A549 (cell line): ENCODE measurements at regions not wholly inside any gene's neighbourhood (a gene's known extent, or its start where the extent isn't known, plus 50 kb on each side); places are given as distances from the start of the nearest gene placed in this dataset.
"Not testable (repeated sequence)": the region's sequence is repeated elsewhere in the genome, so short reads cannot be mapped to it uniquely, and the experiment has no call there.

Experiments used
- ATAC-seq, 2 experiments: fragments of 200-7000 bp in 1 of 2; fragments of >200 bp in 1 of 2; cut with Nextera tagmentation in 1 of 2; cut with Tn5 transposase in 1 of 2; 3 replicates each; pipeline versions ENCODE4 v1.8.0 to v1.9.1; 2018 to 2020; ENCODE audit warnings: mild to moderate bottlenecking in 1 of 2, moderate library complexity in 1 of 2
- CTCF ChIA-PET: fragments of 300-600 bp; sonication (Branson Sonifier 250); formaldehyde crosslinking; extraction: SDS; loops from one replicate; lab custom pipeline; 2021; ENCODE audit warnings: antibody characterized with exemption, inconsistent platforms; lab: Yijun Ruan, JAX
- POLR2A ChIA-PET: fragments of 350-600 bp; formaldehyde crosslinking; extraction: SDS; loops from one replicate; lab custom pipeline; 2021; ENCODE audit warnings: antibody characterized with exemption, inconsistent platforms; lab: Yijun Ruan, JAX
- DNase-seq, 2 experiments: peaks; one replicate each; pipeline versions ENCODE4 v3.0.0 to v3.0.0-alpha.2; 2011 to 2016; ENCODE audit warnings: low read depth in 1 of 2, low spot score in 1 of 2
- FAIRE-seq: peaks from 2 replicates; lab custom pipeline; 2011; peaks lifted over from hg19 to GRCh38; lab: Jason Lieb, UNC
- H3K27ac ChIP-seq, 2 experiments: fragments of >200 bp; sonication (Bioruptor Twin); formaldehyde crosslinking; 3 replicates each; pipeline ENCODE4 v1.5.1; 2016 to 2017
- H3K4me1 ChIP-seq: fragments of >200 bp; sonication (Bioruptor Twin); formaldehyde crosslinking; 3 replicates; pipeline ENCODE4 v1.6.1; 2016
- H3K4me2 ChIP-seq: fragments of >200 bp; sonication (Bioruptor Twin); formaldehyde crosslinking; 3 replicates; pipeline ENCODE4 v1.6.1; 2016
- H3K4me3 ChIP-seq: fragments of >200 bp; sonication (Bioruptor Twin); formaldehyde crosslinking; 3 replicates; pipeline ENCODE4 v1.5.1; 2016
- H3K9me3 ChIP-seq: fragments of >200 bp; sonication (Bioruptor Twin); formaldehyde crosslinking; 3 replicates; pipeline ENCODE4 v1.6.1; 2016
- BHLHE40 ChIP-seq: IDR thresholded peaks from 2 replicates; pipeline ENCODE4 v1.6.1; 2012; ENCODE audit warnings: low read depth, low read length, inconsistent platforms
- CEBPB ChIP-seq, 2 experiments: fragments of >200 bp in 1 of 2; sonication (Bioruptor Twin) in 1 of 2; formaldehyde crosslinking in 1 of 2; IDR thresholded peaks; 2 replicates each; pipeline ENCODE4 v1.6.1; 2012 to 2016
- CHD4 ChIP-seq: fragments of 200-600 bp; sonication (generic); IDR thresholded peaks from 2 replicates; pipeline ENCODE4 v1.6.1; 2016; ENCODE audit warnings: antibody characterized with exemption, mild to moderate bottlenecking, borderline replicate concordance
- EHF ChIP-seq: fragments of 250-450 bp; sonication (Bioruptor Pico); IDR thresholded peaks from 2 replicates; pipeline ENCODE4 v1.5.0; 2020; ENCODE audit warnings: mild to moderate bottlenecking
- ESRRA ChIP-seq: fragments of 150-350 bp; IDR thresholded peaks from 2 replicates; pipeline ENCODE4 v1.6.1; 2014; ENCODE audit warnings: mild to moderate bottlenecking, low read length, borderline replicate concordance
- FOSB ChIP-seq: fragments of 250-450 bp; sonication (Bioruptor Pico); IDR thresholded peaks from 2 replicates; pipeline ENCODE4 v1.5.0; 2020; ENCODE audit warnings: mild to moderate bottlenecking, moderate library complexity
- FOSL2 ChIP-seq, 2 experiments: fragments of 450-650 bp in 1 of 2; fragments of >200 bp in 1 of 2; sonication (Bioruptor Twin) in 1 of 2; formaldehyde crosslinking; IDR thresholded peaks; 2 replicates each; pipeline versions ENCODE4 v1.5.0 to v1.6.1; 2016 to 2020; ENCODE audit warnings: mild to moderate bottlenecking in 1 of 2, moderate library complexity in 1 of 2
- GATA3 ChIP-seq: IDR thresholded peaks from 2 replicates; pipeline ENCODE4 v1.6.1; 2012; ENCODE audit warnings: borderline replicate concordance
- HES2 ChIP-seq: fragments of >200 bp; sonication (Bioruptor Twin); formaldehyde crosslinking; IDR thresholded peaks from 2 replicates; pipeline ENCODE4 v1.6.1; 2016
- HOXB13 ChIP-seq: fragments of 250-450 bp; sonication (Bioruptor Pico); IDR thresholded peaks from 2 replicates; pipeline ENCODE4 v1.5.0; 2020; ENCODE audit warnings: low read depth, mild to moderate bottlenecking, moderate library complexity
- JUNB ChIP-seq: fragments of >200 bp; sonication (Bioruptor Twin); formaldehyde crosslinking; IDR thresholded peaks from 2 replicates; pipeline ENCODE4 v1.6.1; 2016
- KDM1A ChIP-seq: fragments of 200-600 bp; sonication (generic); IDR thresholded peaks from 2 replicates; pipeline ENCODE4 v1.6.1; 2016; ENCODE audit warnings: low read depth, mild to moderate bottlenecking
- MAZ ChIP-seq: fragments of 150-350 bp; IDR thresholded peaks from 2 replicates; pipeline ENCODE4 v1.6.1; 2014; ENCODE audit warnings: antibody characterized with exemption, low read depth, low read length, borderline replicate concordance
- NFE2L2 ChIP-seq: fragments of 150-350 bp; conservative IDR thresholded peaks from 2 replicates; pipeline ENCODE4 v1.6.1; 2014; ENCODE audit warnings: low read length
- NPAS2 ChIP-seq: fragments of 250-450 bp; sonication (Bioruptor Pico); IDR thresholded peaks from 2 replicates; pipeline ENCODE4 v1.8.0; 2022; ENCODE audit warnings: mild to moderate bottlenecking, moderate library complexity, borderline replicate concordance
- RAD21 ChIP-seq, 2 experiments: fragments of >200 bp in 1 of 2; sonication (Bioruptor Twin) in 1 of 2; formaldehyde crosslinking in 1 of 2; IDR thresholded peaks in 1 of 2; conservative IDR thresholded peaks in 1 of 2; 2 replicates in 1 of 2; 3 replicates in 1 of 2; pipeline ENCODE4 v1.6.1; 2012 to 2018; ENCODE audit warnings: inconsistent platforms in 1 of 2
- RCOR1 ChIP-seq: fragments of 150-350 bp; IDR thresholded peaks from 2 replicates; pipeline ENCODE4 v1.6.1; 2014; ENCODE audit warnings: antibody characterized with exemption, low read length, low read depth
- RFX5 ChIP-seq: fragments of 450-650 bp; IDR thresholded peaks from 2 replicates; pipeline ENCODE4 v1.7.1; 2014; ENCODE audit warnings: antibody characterized with exemption, mild to moderate bottlenecking, moderate library complexity
- RNF2 ChIP-seq: fragments of 200-600 bp; sonication (generic); IDR thresholded peaks from 2 replicates; pipeline ENCODE4 v1.6.1; 2016; ENCODE audit warnings: low read depth, mild to moderate bottlenecking, antibody characterized with exemption, moderate library complexity, borderline replicate concordance
- SREBF2 ChIP-seq: fragments of 450-650 bp; IDR thresholded peaks from 2 replicates; pipeline ENCODE4 v1.6.1; 2014; ENCODE audit warnings: mild to moderate bottlenecking, moderate library complexity
- TP53 ChIP-seq: fragments of 250-450 bp; sonication (Bioruptor Pico); IDR thresholded peaks from 2 replicates; pipeline ENCODE4 v1.5.0; 2021; ENCODE audit warnings: mild to moderate bottlenecking, moderate library complexity
- ZSCAN20 ChIP-seq: fragments of 250-450 bp; sonication (Bioruptor Pico); IDR thresholded peaks from 2 replicates; pipeline ENCODE4 v1.8.0; 2022; ENCODE audit warnings: mild to moderate bottlenecking, moderate library complexity
- WGBS: methylation state at CpG from one replicate; pipeline ENCODE4 v1.1.6; 2017; ENCODE audit errors: missing lambda C conversion rate; 5-methylcytosine and 5-hydroxymethylcytosine counted together

DNA sequence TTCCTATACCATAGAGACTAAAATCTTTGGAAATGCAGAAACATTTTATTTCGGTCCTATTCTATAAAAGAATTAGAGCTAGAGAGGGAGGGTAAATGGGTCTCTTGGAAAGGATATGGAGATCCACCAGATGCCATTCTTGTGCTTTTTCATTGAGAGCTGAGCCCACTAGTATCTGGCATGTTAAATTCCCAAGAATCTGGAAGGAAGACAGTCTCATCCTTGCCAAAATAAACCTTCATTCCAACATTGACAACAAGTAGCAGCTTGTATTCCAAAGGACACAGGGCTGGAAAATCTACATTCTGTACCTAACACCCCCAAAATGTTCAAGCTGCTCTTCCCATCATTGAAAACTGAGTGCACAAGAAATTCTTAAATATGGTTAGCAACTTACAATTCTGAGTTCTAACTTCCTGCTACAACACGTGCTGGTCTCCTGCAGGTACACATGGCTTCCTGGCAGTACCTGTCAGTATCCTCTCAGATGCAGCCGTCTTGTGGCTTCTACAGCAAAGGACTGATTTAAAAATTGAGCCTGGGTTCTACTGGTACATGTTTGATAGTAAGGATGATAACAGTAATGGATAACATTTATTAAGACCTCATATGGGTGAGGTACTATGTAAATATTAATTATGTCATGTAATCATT lies 348.1 kb downstream of the SV2B start:
- no peak overlapping the region for H3K4me3 ChIP-seq
- no peak for ATAC-seq
- H3K9me3 ChIP-seq: peaks cover 5% of the 10 kb centered on the region; the same call in 2 of the 3 replicates
- 11% methylated on average over 3 of the region's 3 CpGs for WGBS
- no peak overlapping the region for H3K27ac ChIP-seq
- ChIA-PET CTCF (no interaction called here), POLR2A (no interaction called here)
- no peak for DNase-seq
- FAIRE-seq: no peak
- TF ChIP-seq NFE2L2 (no peak), CHD4 (no peak), RFX5 (no peak), NPAS2 (CRISPR knock-in tag) (no peak), CEBPB (IDR thresholded peaks at IDR 0.05) (no peak), GATA3 (no peak), TP53 (CRISPR knock-in tag) (no peak), BHLHE40 (no peak), MAZ (no peak), HES2 (no peak), EHF (no peak), KDM1A (no peak), RAD21 (conservative IDR thresholded peaks at IDR 0.05 in 1 of 2, IDR thresholded peaks at IDR 0.05 in 1 of 2) (no peak), HOXB13 (no peak), ESRRA (no peak)
- no peaks in the 10 kb centered on the region for H3K4me1 ChIP-seq
- no peak overlapping the region for H3K4me2 ChIP-seq

- H3K9me3 ChIP-seq, H3K4me2 ChIP-seq, ATAC-seq, H3K27ac ChIP-seq, H3K4me3 ChIP-seq, POLR2A ChIA-PET, DNase-seq, H3K4me1 ChIP-seq: not testable (repeated sequence)
- 20% methylated on average over 3 of the region's 3 CpGs for WGBS
- FAIRE-seq: peak; percentile 7
- CTCF ChIA-PET: interaction anchor here (1.0 kb wide), 1 partner anchor 625 kb away, joined by 3 read pairs; no protein-coding TSS in a partner anchor
Measured at GRCh38 chr15:91453376-91453775, 353.3 kb downstream of the SV2B start.

GRCh38 chr15:91456251-91456718 lies 356.2 kb downstream of the SV2B start:
- peak overlapping the region; percentile 61 to 63 for H3K27ac ChIP-seq
- CTCF ChIA-PET: interaction anchor here (0.6 to 1.0 kb wide), 2 partner anchors 101 to 154 kb away, joined by 3 read pairs; no protein-coding TSS in a partner anchor
- DNase-seq (peak in 1 of 2 experiments; percentile 70), FAIRE-seq (no peak), ATAC-seq (peak; percentile 82 to 94; a peak in 5 of 6 replicates)
- 23% methylated on average over 7 of the region's 7 CpGs for WGBS
- no peaks in the 10 kb centered on the region; the same call in 2 of the 3 replicates for H3K9me3 ChIP-seq
- H3K4me3 ChIP-seq: no peak overlapping the region
- TF ChIP-seq JUNB (peak; percentile 27; the same call in 1 of the 2 replicates), RCOR1 (no peak), ZSCAN20 (CRISPR knock-in tag) (no peak), SREBF2 (no peak), RNF2 (no peak), FOSL2 (IDR thresholded peaks at IDR 0.05) (0 out of 2 replicates have a peak, but pooled peaks have one; percentile 12), FOSL2 (CRISPR knock-in tag; IDR thresholded peaks at IDR 0.05) (peak; percentile 29; the same call in 1 of the 2 replicates), FOSB (no peak)
- peak overlapping the region; percentile 45 for H3K4me2 ChIP-seq
- POLR2A ChIA-PET: interaction anchor here (1.0 to 1.1 kb wide), 2 partner anchors 59 to 71 kb away, joined by 3 read pairs; no protein-coding TSS in a partner anchor
- peaks cover 5% of the 10 kb centered on the region; the same call in 2 of the 3 replicates for H3K4me1 ChIP-seq
